ENCODE measurements at regions not wholly inside any gene's neighbourhood (a gene's known extent, or its start where the extent isn't known, plus 50 kb on each side); places are given as distances from the start of the nearest gene placed in this dataset.

GRCh38 chr2:64814007-64814406 lies 160.3 kb upstream of the SERTAD2 start:
- TF ChIP-seq EZH2 (IDR thresholded peaks at IDR 0.05; ENCODE audit: borderline replicate concordance, low read length) (no peak), CTCF (IDR thresholded peaks at IDR 0.05; ENCODE audit: low read length) (no peak)

Measured in OCI-LY1 (cell line).